GM13976 (cell line): ENCODE measurements at regions not wholly inside any gene's neighbourhood (a gene's known extent, or its start where the extent isn't known, plus 50 kb on each side); places are given as distances from the start of the nearest gene placed in this dataset.

Experiments
- DNase-seq: peaks from one replicate; pipeline ENCODE4 v3.0.0; 2012; ENCODE audit warnings: low spot score
- in situ Hi-C: fragments of 300-500 bp; cut with MboI; formaldehyde crosslinking; loops from one replicate; pipeline ENCODE4 v1.12.0; 2022; ENCODE audit warnings: low sequenced_read_pairs, mixed read lengths, inconsistent platforms; ENCODE audit not compliant: unreplicated experiment
- TF ChIP-seq, protein P1 (sequence below): IDR thresholded peaks from 2 replicates; pipeline ENCODE4 v1.5.1; 2012; ENCODE audit warnings: borderline replicate concordance, mild to moderate bottlenecking; ENCODE audit not compliant: insufficient read depth; ENCODE audit errors: extremely low read depth, missing control alignments, control extremely low read depth

DNA sequence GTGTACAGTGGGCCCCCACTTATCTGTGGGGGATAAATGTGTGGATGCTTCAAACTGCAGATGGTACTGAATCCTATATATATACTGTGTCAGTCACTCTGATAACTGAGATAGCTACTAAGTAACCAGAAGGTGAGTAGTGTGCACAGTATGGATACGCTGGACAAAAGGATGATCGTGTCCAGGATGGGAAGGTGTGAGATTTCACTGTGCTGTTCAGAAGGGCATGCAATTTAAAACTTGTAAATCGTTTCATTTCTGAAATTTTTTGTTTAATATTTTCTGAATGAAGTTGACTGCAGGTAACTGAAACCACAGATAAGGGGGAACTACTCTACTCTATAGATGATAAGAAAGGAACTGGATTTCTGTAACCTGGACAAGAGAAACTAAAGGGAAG is 52.1 kb upstream of the SESN3 start:
- TF ChIP-seq, protein P1, sequence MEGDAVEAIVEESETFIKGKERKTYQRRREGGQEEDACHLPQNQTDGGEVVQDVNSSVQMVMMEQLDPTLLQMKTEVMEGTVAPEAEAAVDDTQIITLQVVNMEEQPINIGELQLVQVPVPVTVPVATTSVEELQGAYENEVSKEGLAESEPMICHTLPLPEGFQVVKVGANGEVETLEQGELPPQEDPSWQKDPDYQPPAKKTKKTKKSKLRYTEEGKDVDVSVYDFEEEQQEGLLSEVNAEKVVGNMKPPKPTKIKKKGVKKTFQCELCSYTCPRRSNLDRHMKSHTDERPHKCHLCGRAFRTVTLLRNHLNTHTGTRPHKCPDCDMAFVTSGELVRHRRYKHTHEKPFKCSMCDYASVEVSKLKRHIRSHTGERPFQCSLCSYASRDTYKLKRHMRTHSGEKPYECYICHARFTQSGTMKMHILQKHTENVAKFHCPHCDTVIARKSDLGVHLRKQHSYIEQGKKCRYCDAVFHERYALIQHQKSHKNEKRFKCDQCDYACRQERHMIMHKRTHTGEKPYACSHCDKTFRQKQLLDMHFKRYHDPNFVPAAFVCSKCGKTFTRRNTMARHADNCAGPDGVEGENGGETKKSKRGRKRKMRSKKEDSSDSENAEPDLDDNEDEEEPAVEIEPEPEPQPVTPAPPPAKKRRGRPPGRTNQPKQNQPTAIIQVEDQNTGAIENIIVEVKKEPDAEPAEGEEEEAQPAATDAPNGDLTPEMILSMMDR = no peak
- no peak for DNase-seq
- in situ Hi-C loops = no loop called here

DNA sequence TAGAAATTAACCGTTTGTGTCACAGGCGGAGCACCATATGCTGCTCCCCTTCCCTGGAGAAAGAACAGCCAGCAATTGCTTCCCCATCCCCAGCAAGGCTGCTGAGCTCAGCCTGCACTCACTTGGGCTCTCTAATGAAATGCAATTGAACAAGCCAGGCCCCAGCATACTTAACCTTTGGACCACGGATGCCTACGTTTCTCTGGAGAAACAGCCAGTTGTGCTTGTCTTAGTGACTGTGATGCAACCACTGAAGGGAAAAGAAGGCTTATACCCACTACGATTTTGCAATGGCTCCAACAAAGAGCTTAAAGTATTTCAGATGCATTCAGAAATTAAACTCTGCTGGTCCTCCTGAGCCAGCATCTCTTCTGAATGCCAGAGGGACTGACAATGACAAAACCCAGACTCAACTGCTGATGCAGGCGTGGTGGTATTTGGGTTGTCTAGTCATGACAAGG is 51.3 kb upstream of the SESN3 start:
- in situ Hi-C loops = no loop called here
- no peak for DNase-seq
- TF ChIP-seq, protein P1 = no peak
